Right ventricle myocardium superior (tissue), 1 donor: ENCODE measurements at regions not wholly inside any gene's neighbourhood (a gene's known extent, or its start where the extent isn't known, plus 50 kb on each side); places are given as distances from the start of the nearest gene placed in this dataset.
"Not testable (repeated sequence)": the region's sequence is repeated elsewhere in the genome, so short reads cannot be mapped to it uniquely, and the experiment has no call there.

ENCODE experiments used
- ATAC-seq: fragments of 200-7000 bp; cut with Tn5 transposase; one replicate; pipeline ENCODE4 v1.9.1; 2020; ENCODE audit warnings: mild to moderate bottlenecking; ENCODE audit not compliant: poor library complexity
- DNase-seq: peaks from one replicate; pipeline ENCODE4 v3.0.0-alpha.2; 2020
- intact Hi-C: fragments of 100-400 bp; cut with DNase I; formaldehyde crosslinking; loops from one replicate; pipeline ENCODE4 v1.11.2; 2022
- donor health status: DM: no; HTN: yes; CAD: no; lungs with severe emphysema.

DNA sequence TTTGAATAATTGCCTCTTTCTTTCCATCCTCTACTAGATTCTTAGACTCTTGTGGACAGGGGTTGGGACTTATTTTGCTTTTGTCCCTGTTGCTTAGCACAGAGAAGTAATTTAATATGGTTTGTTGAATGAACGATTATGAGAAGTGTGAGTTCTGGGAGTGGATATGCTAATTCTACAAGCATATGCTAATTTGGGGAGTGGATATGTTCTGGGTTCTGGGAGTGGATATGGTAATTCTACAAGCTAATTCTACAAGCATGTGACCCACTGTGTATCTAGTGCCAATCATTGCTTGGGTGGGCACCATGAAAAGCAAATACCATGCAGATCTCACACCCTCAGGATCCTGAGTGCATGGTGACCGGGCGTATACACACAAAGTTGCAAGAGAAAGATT, 181.8 kb upstream of the IL12B start:
- intact Hi-C loops, result loop anchor here (5.0 to 10.0 kb wide), 2 partner anchors 65 to 453 kb away; no protein-coding TSS in a partner anchor
- ATAC-seq (no peak), DNase-seq (no peak)

DNA sequence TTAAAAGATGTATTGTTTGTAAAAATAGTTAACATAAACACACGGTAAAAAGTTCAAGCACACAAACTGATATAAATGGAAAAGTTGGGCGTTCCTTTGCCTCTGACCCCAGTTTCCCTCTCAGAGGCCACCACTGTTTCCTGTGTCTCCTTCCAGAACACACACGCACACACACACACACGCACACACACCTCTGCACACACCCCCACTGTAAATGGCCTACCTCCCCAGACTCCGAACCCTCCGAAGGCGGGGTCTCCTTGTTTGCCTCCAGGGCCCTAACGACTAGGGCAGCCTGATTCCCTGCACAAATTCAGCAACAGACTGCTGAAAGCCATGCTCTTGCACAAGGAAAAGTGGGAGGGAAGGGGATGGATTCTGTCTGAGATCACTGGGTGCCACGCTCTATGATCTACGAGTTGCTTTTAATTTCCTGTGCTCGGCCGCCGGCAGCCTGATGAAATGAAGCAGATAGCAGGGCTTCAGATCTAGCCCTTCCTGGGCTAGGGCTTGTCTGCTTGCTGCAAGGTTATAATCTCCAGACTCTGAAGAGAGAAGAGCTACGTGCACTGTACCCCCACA, 184.0 kb upstream of the IL12B start:
- no peak for DNase-seq
- ATAC-seq, result no peak
- intact Hi-C loops, result loop anchor here (5.0 to 10.0 kb wide), 2 partner anchors 67 to 450 kb away; no protein-coding TSS in a partner anchor

DNA sequence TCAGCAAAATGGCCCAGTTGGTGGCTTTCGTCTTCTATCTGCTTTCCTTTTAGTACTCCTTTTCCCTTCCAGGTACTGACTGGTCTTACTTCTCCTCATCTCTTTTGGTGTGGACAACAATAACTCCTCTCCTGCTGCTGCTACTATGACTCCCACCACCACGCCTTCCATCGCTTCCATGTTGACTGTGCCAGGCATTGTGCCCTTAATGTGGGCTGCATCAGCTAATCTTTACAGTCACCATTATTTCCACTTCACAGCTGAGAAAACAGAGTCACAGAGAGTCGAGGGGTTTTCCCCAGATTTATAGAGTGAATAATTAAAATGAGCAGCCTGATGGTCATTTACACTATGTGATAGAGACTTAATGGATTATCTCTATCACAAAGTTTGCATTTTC, 184.9 kb upstream of the IL12B start:
- intact Hi-C loops, result loop anchor here (10.0 kb wide), 1 partner anchor 450 kb away; no protein-coding TSS in a partner anchor
- ATAC-seq (no peak), DNase-seq (no peak)

DNA sequence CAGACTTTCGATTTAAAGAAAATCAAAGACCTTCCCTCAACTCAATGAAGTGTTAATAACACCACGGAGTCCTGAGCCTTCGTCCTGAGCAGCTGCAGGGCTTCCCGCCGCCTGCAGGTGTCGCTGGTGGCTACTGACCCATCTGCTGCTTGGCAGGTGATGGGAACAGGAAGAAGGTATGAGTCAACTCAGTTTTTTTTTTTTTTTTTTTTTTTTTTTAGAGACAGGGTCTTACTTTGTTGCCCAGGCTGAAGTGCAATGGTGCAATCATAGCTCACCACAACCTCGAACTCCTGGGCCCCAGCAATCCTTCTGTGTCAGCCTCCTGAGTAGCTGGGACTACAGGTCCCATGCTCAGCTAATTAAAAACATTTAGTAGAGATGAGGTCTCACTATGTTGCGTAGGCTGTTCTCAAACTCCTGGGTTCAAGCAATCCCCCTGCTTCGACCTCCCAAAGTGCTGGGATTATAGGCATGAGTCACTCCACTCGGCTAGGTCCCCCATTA, 185.7 kb upstream of the IL12B start:
- peak; percentile 59 for DNase-seq
- intact Hi-C loops, result loop anchor here (10.0 kb wide), 1 partner anchor 449 kb away; no protein-coding TSS in a partner anchor
- ATAC-seq, result peak; percentile 87

DNA sequence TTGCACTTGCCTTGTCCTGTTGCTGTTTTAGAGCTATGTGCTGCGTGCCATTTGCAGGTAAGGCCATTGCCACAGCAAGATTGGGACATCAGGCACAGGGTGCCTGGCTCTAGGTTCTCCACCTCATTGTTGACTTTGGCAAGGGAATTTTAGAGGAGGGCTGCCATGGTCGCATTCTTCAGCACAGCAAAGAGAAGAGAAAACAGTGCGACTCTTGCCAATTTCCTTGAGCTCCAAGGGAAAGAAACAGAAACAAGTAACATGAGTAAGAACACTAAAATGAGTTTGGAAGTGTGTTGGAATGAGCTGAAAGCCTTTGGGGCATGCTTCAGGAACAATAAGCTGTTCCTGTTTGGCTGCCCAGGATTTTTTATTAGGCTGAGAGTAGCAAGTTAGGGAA, 188.1 kb upstream of the IL12B start:
- ATAC-seq (no peak), DNase-seq (no peak)
- intact Hi-C loops, result loop anchor here (10.0 kb wide), 1 partner anchor 446 kb away; no protein-coding TSS in a partner anchor

DNA sequence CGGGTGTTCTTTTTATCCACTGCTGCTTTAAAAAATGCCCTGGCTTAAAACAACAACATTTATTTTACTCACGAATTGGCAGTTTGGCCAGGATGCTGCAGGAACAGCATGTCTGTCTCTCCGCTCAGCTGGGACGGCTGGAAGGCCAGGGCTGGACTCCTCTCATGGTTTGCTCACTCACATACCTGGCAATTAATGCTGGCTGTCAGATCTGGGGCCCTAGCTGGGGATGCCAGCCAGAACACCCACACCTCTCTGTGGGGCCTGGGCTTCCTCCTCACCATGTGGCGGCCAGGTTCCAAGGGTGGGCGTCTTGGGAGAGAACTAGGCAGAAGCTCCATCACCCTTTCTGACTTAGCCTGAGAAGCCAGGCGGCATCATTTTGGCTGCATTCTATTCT, 189.1 kb upstream of the IL12B start:
- no peak for ATAC-seq
- intact Hi-C loops, result loop anchor here (10.0 kb wide), 1 partner anchor 445 kb away; no protein-coding TSS in a partner anchor

DNA sequence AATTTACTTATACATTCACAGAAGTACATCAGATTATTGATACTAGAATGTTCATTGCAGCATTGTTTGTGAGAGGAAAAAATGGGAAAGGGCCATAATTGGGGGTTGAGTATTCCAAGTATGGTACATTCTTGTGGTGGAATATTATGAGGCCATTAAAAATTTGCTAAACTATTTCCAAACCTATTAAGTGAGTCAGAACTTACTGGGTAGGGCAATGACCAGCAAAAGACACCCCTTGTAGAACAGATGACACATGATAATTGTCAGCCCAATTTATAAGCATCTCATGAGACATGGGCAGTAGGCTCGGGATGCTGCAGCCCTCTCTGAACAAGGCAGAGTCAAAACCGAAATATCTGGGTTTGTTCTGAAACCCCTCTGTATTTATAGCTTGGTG, 192.6 kb upstream of the IL12B start:
- ATAC-seq (no peak), DNase-seq (no peak)
- intact Hi-C loops, result no loop called here

More for the DNA sequence above, 189.1 kb upstream of the IL12B start:
- DNase-seq, result no peak

DNA sequence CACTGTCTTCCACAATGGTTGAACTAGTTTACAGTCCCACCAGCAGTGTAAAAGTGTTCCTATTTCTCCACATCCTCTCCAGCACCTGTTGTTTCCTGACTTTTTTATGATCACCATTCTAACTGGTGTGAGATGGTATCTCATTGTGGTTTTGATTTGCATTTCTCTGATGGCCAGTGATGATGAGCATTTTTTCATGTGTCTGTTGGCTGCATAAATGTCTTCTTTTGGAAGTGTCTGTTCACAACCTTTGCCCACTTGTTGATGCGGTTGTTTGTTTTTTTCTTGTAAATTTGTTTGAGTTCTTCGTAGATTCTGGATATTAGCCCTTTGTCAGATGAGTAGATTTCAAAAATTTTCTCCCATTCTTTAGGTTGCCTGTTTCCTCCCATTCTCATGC, 194.0 kb upstream of the IL12B start:
- DNase-seq, ATAC-seq, intact Hi-C loops: not testable (repeated sequence)

DNA sequence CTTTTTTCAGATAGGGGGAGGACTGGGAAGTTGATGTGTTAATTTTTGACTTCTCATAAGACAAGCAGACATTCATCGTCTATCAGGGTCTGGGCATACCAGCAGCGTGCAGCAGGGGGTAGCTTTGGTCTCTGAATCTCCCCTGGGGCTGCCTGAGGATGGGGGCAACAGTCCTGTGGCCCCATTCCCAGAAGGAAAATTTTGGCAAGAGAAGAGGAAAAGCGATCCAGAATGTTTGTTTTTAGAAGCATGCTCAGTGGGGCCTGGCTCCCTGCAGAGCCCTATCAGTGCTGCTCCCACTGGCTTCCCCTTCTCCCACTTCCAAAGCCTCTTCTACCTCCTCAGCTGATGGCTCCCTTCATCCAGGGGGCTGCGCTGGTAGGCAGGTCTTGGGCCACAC, 194.8 kb upstream of the IL12B start:
- no peak for DNase-seq
- no peak for ATAC-seq
- intact Hi-C loops, result no loop called here

DNA sequence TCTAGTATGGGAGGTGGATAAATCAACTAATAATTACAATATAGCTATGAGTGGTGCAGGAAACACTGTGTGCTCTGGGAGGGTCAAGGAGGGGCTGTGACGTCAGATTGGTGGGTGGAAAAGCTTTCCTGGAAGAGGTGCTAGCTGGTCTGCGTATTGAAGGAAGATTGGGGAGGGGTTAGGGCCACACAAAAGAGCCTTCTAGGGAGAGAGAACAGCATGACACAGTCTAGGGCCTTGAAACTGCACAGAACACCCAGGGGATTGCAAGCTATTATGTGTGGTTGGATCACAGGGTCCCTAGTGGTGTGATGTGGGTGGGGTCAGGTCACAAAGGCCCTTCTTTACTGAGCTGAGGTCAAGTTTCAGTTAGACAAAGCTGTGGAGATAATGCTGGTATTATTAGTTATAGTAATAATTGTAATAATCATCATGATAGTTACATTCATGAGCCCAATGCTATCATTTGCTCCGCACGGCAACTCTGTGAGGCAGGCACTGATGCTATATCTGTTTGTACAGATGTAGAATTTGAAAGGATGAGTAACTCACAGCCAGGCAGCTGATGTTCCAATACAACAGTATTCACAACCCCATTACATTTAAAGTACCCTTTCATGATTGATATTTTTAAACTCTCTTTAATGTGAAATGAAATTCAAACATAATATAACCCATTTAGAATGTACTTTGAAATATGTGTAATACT, 197.4 kb upstream of the IL12B start:
- ATAC-seq (no peak), DNase-seq (no peak)
- intact Hi-C loops, result no loop called here

DNA sequence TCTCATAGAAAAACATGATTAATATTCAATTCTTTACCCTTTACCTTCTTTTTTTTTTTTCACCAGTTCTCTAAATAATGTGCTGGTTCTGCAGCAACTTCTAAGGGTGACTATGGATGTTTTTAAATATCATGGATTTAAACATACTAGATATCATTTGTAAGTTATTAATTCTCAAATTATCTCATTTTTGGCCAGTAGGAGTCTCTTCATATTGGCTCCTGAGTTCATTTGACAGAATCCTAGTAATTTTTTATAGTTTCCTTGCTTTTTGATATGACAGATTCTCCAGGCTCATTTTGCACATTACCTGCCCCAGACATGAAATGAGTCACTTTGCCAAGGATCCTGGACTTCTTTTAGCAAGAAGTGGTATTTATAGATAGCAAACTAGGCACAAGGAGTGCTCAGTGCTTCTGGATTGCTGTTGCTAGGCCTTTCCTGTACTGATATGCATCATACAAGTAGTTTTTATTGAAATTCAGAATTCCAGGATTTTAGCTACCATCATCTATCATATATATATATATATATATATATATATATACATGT, 201.3 kb upstream of the IL12B start:
- ATAC-seq (no peak), DNase-seq (no peak)
- intact Hi-C loops, result no loop called here

DNA sequence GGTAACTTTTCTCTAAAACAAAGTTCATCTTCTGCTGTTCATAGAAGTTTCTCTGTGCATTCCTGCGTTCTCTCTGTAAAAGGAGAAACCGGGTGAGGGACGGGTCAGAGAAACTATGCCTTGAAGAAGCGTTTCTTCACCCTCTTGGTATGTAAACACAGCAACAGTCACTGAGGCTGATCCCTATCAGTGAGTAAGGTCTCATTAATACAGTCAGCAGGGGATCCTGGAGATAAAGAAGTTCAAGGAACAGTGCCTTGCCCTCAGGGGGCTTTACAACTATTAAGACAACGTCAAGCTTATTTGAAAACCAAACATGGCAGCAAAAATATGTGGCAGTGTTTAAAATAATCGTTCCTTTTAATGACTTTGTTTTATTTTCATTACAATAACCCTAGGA, 202.9 kb upstream of the IL12B start:
- intact Hi-C loops, result no loop called here
- ATAC-seq, result no peak
- DNase-seq, result no peak

DNA sequence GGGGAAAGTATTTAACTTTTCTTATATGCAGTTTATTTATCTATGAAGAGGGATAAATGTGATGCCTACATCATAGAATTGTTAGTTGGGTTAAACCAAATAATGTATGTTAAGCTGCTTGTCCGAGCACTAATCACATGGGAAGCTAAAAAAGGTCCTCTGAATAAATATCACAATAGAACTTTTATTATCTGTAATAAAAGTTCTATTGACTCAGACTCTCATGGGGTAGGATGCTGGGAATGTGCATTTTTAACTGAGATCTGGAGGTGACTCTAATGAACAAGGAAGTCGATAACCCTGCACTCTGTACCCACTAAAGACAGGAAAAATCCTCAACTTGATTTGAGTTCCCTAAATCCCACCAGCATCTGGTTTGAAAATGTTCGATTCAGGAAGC, 205.9 kb upstream of the IL12B start:
- no peak for DNase-seq
- ATAC-seq, result no peak
- intact Hi-C loops, result no loop called here

DNA sequence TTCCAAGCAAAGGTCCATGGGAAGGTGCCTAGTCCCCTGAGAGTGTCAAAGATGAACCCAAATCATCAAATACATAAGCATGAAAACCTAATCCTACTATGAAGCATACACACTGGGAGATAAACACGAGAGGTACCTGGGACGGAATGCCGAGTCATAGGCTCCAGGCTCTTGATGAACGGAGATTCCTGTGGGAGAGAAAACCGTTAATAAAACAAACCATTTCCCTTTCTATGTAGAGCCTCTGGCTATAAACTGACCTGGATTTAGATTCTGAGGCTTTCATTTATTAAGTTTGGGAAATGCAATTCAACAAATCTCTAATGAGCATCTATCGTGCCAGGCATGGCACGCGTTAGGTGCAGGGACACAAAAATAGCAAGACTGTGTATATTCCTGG, 206.4 kb upstream of the IL12B start:
- ATAC-seq, result no peak
- intact Hi-C loops, result no loop called here
- no peak for DNase-seq

DNA sequence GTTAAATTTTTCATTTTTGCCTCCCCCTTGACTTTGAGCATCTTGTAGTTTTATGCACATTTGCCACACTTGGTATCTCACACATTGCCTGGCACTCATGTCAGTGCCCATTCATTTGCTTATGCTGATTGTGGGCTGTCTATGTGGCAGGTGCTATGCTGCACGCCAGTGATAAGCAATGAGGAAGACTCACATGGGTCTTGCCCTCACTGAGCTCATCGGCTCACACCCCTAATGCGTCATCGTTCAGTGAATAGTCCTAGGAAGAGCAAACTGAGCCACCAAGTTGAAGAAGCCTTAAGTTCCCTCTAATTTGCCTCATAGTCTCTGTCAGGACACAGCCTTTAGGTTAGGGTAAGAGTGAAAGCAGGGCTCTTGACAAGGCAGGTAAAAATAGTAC, 209.4 kb upstream of the IL12B start:
- DNase-seq, result no peak
- intact Hi-C loops, result no loop called here
- ATAC-seq, result no peak

DNA sequence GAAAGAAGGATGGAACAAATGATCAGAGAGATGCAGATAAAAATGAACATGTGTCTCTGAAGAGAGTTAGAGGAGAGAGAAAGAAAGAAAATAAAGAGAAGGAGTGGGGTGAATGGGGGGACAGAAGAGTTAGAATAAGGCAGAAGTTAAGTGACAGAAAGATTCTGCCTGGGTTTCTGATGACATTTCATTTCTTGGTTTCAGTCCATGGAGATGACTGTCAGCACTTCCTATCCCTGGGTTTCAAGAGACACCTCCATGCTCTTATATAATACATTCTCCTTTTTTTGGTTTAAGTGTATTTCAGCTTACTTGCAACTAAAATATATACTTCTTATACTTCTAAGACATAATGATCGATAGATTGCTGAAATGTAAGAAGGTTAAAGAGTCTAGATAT, 213.0 kb upstream of the IL12B start:
- intact Hi-C loops, result no loop called here
- ATAC-seq (no peak), DNase-seq (no peak)

DNA sequence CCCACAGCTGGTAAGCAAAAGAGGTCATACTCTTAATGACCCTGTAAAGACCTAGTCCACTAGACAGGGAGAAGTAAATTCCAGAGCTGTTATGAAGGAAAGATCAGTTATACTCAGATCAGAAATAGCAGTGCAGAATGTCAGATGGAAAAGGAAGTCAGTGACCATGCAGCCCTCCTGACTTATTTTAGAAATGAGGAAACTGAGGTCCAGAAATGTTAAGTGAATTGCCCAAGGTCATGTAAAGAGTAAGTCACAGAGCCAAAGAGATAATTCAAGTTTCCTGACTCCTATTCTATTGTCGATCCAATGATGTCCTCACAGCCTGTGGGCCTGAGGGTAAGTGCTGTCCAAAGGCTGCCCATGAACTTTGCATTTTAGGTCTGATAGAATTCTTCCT, 214.9 kb upstream of the IL12B start:
- DNase-seq (no peak), ATAC-seq (no peak)
- intact Hi-C loops, result no loop called here

DNA sequence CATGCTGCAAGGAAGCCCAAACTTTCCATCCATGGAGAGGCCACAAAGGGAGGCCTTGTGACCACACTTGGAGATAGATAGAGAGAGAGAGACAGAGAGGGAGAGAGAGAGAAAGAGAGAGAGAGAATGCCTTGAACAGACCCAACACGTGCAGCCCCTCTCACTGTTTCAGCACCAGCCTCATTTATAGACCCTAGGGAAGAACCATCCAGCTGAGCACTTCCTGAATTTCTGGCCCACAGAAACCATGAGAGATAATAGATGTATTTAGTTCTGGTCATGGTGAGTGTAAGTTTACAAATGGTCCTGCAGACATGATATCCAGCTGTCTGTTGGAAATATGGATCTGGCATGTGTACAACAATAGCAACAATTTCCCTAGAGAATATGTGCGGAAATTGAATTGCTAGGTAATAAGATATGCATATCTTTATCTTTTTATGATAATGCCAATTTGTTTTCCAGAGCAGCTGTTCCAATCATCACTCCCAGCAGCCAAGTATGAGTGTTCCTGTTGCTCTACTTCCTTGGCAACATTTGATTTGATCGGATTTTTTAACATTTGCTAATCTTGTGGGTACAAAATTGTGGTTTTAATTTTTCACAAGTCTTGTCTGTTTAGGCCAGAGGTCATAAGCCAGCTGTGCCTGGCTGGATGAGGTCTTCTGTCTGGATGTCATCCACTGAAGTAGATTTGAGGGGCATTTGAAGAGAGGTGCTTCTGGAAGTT, 217.3 kb upstream of the IL12B start:
- DNase-seq (no peak), ATAC-seq (no peak)
- intact Hi-C loops, result no loop called here

DNA sequence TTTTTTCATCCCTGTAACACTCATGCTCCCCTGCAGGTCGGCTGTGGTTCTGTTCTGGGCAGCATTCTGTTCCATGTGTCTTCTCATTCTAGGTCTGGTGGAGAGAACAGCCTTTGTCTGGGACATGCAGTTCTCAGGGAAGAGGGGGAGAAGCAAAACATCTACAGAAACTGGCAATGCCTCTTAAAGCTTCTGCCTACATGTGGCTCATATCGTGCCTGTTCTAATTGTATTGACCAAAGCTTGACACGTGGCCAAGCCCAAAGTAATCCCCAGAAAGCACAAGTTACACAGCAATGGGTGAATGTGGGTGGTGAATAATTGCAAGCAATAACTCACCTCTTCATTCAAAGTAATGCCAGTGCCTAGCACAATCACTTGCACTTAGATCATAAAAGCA, 218.2 kb upstream of the IL12B start:
- intact Hi-C loops, result no loop called here
- DNase-seq (no peak), ATAC-seq (no peak)
